MG63 (cell line): ENCODE measurements at regions not wholly inside any gene's neighbourhood (a gene's known extent, or its start where the extent isn't known, plus 50 kb on each side); places are given as distances from the start of the nearest gene placed in this dataset.
A peak's percentile ranks its signal among the peaks of the same experiment; 100 is the strongest.

Experiments
- DNase-seq: peaks from one replicate; pipeline ENCODE4 v3.0.0-alpha.2; 2020
- H3K27me3 ChIP-seq: fragments of 250-450 bp; sonication (Bioruptor Pico); 2 replicates; pipeline ENCODE4 v1.5.1; 2020; ENCODE audit warnings: mild to moderate bottlenecking, moderate library complexity
- H3K36me3 ChIP-seq: fragments of 250-450 bp; sonication (Bioruptor Pico); 2 replicates; pipeline ENCODE4 v1.5.1; 2020; ENCODE audit warnings: mild to moderate bottlenecking, moderate library complexity
- H3K4me3 ChIP-seq: fragments of 250-450 bp; sonication (Bioruptor Pico); 2 replicates; pipeline ENCODE4 v1.5.1; 2020; ENCODE audit warnings: mild to moderate bottlenecking, moderate library complexity
- H3K9me3 ChIP-seq: fragments of 250-450 bp; sonication (Bioruptor Pico); 2 replicates; pipeline ENCODE4 v1.5.1; 2020; ENCODE audit warnings: mild to moderate bottlenecking, moderate library complexity

DNA sequence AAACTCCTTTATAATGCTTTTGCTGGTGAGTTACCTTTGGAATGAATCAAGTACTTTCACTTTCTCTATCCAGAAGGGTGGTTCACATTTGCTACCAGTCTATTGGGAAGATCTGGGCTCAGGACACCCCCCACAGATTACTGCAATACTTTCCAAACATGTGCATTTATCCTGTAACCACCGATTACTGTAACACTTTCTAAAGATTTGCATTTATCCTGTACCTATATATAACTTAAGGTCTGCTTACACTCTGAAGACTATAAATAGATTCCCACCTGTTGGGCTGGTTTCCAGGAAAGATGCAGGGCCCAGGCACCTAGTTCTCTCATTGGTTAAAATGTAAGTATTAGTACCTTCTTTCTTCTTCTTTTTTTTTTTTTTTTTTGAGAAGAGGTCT, 113.0 kb upstream of the NEDD4L start:
- H3K4me3 ChIP-seq, result no peak overlapping the region
- no peaks in the 10 kb centered on the region for H3K36me3 ChIP-seq
- DNase-seq, result no peak
- no peaks in the 10 kb centered on the region for H3K27me3 ChIP-seq
- no peaks in the 10 kb centered on the region for H3K9me3 ChIP-seq

DNA sequence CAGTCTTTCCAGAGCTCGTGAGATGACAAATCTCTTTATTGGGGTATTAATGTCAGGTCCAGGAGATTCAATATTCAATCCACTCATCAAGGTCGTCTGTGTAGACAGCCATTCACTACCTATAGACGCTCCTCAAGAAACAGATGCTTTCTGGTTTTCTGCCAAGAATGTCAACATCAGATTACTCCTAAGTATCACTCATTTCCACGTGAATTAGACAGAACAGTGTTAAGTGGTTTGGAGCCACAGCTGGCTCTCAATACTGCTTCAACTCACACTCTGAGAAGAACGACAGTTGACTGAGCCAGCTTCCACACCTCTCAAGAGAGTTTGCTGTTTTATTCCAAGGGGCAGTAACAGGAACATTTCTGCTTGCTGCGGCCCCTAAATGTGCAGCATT, 113.5 kb upstream of the NEDD4L start:
- no peak for DNase-seq
- Histone ChIP-seq H3K36me3 (no peaks in the 10 kb centered on the region), H3K4me3 (no peak overlapping the region), H3K9me3 (no peaks in the 10 kb centered on the region), H3K27me3 (no peaks in the 10 kb centered on the region)

DNA sequence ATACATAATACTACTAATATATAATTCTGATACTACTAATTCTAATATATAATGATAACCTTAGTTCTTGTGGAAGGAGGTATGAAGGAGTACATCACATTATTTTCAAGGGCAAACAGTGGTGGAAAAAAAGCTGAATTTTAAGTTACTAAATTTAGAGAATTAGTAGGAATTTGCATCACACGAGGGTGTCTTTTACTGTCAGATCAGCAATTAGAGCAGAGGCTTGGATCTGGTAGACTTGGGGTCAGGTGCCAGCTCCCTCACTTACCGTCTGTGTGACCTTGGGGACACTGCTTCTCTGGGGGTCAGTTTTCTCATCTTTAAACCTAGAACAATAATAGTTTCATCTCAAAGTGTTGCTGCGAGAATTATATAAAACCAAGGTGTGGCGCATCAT, 114.1 kb upstream of the NEDD4L start:
- Histone ChIP-seq H3K27me3 (no peaks in the 10 kb centered on the region), H3K4me3 (no peak overlapping the region), H3K36me3 (no peaks in the 10 kb centered on the region), H3K9me3 (no peaks in the 10 kb centered on the region)
- DNase-seq, result no peak

DNA sequence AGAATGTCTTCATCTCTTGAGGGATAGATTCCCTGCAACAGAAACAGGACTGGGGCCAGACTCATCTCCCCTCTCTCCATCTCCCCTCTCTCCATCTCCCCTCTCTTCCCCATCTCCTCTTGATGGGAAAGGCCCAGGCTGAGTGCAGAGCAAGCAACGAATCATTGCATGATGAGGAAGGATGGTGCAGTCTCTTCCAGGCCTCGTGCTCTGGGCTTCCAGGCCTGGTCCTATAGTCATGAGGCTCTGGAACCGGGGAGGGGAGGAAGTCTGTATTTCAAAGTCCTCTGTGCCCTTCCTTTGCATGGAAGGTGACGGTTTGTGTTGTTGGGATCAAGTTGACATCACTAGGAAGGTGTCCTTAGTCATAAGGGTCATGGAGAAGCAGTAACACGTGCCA, 115.6 kb upstream of the NEDD4L start:
- Histone ChIP-seq H3K36me3 (no peaks in the 10 kb centered on the region), H3K4me3 (no peak overlapping the region), H3K27me3 (no peaks in the 10 kb centered on the region), H3K9me3 (no peaks in the 10 kb centered on the region)
- no peak for DNase-seq

DNA sequence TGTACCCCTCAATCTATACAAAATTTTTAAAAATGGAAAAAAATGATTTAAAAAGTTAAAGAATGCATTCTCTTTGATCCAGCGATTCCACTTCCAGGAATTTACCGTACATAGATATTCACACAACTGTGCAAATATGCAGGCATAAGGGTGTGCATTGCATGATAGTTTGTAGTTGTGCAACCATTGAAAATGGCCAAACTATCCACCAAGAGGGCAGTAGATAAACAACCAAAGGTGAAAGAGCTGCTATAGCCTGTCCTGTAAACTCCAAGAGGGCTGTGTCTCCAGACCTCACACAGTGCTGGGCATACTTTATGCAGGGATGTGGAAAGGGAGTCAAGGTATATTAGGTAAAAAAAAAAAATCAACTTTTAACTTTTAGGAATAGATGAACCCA, 116.5 kb upstream of the NEDD4L start:
- Histone ChIP-seq H3K27me3 (no peaks in the 10 kb centered on the region), H3K36me3 (no peaks in the 10 kb centered on the region), H3K4me3 (no peak overlapping the region), H3K9me3 (no peaks in the 10 kb centered on the region)
- no peak for DNase-seq

DNA sequence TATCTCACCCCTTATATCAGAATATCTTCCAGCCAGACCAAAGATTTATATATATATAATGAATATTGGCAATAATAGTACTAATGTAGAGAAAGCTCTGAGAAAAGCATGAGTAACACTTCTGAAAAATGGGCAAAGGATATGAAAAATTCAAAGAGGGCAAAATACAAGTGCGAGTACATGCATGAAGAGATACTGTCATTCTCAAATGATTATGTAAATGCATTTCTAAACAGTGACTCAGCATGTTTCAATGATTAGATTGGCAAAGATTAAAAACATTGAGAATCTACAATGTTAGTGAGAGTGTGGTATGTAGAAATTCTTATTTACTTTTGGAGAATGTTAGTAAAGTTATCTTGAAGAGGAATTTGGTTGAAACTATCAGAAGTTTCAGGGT, 118.3 kb upstream of the NEDD4L start:
- DNase-seq, result no peak
- H3K36me3 ChIP-seq, result no peaks in the 10 kb centered on the region
- H3K27me3 ChIP-seq, result no peaks in the 10 kb centered on the region
- no peaks in the 10 kb centered on the region for H3K9me3 ChIP-seq
- no peak overlapping the region for H3K4me3 ChIP-seq

DNA sequence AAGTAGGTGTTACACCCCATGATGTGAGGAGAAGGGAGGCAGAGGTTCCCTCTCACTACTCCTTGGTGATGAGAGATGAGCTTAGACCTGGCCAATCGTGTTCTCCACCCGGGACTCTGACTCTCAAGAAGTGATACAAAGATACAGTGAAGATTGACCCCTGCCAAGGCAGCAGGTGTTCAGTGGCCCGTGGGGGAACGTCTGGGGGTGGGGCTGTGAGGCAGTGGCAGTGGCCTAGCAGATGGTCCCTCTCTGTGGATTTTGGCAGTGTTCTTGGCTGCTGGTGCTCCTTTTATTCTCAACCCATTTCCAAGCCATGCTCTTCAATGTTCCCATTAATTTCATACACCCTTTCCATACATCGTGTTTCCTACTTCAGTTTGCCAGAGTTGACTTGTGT, 120.4 kb upstream of the NEDD4L start:
- H3K27me3 ChIP-seq, result no peaks in the 10 kb centered on the region
- H3K4me3 ChIP-seq, result no peak overlapping the region
- no peak for DNase-seq
- H3K36me3 ChIP-seq, result no peaks in the 10 kb centered on the region
- H3K9me3 ChIP-seq, result no peaks in the 10 kb centered on the region

DNA sequence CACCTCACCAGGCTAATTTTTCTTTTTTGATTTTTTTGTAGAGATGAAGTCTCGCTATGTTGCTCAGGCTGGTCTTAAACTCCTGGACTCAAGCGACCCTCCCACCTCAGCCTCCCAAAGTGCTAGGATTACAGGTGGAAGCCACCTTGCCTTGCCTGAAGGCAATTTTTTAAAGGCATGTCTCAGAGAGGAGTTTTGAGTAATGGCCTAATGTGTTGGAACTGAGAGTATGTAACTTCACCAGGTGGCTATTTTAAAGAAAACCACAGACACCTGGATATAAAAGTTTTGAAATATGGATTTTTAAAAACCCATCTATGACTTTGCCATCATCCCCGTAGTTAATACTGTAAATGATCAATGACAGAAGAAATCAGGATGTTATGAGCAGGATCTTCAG, 119.8 kb upstream of the ATP8B1 start:
- DNase-seq, result no peak
- Histone ChIP-seq H3K36me3 (no peaks in the 10 kb centered on the region), H3K9me3 (no peaks in the 10 kb centered on the region), H3K4me3 (no peak overlapping the region), H3K27me3 (no peaks in the 10 kb centered on the region)

DNA sequence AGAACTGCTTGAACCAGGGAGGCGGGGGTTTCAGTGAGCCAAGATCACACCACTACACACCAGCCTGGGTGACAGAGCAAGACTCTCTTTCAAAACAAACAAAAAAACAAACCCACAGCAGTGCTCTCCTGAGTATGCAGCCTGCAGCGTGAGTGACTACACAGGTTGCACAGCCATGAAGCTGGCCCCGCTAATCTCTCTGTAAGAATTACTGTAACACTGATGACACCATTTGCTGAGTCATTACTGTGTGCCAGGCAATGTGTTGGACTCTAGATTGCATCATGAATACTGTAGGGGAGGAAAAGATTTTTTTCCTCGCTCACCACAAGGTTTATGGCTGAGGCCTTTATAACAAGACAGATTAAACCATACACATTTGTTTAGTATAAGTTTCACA, 118.6 kb upstream of the ATP8B1 start:
- H3K27me3 ChIP-seq, result no peaks in the 10 kb centered on the region
- no peak overlapping the region for H3K4me3 ChIP-seq
- H3K9me3 ChIP-seq, result no peaks in the 10 kb centered on the region
- no peaks in the 10 kb centered on the region for H3K36me3 ChIP-seq
- DNase-seq, result peak; percentile 23

DNA sequence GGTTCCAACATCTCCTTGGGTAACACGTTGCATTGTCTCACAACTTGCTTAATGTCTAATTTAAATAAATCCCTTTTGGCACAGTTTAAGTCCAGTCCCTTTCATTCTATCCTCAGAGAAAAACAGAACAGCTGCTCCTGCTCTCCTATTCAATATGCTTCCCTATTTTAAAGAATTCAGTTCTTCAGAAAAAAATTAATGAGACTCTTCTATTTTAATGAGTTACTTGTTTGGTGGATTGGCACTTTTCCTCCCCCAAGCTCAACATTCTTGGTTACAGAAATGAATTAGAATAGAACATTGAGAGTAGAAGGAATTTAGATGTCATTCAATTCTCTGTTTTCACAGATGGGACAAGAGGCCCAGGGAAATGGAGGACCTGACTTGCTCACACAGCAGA, 116.9 kb upstream of the ATP8B1 start:
- Histone ChIP-seq H3K27me3 (no peaks in the 10 kb centered on the region), H3K36me3 (no peaks in the 10 kb centered on the region), H3K4me3 (no peak overlapping the region), H3K9me3 (no peaks in the 10 kb centered on the region)
- no peak for DNase-seq

DNA sequence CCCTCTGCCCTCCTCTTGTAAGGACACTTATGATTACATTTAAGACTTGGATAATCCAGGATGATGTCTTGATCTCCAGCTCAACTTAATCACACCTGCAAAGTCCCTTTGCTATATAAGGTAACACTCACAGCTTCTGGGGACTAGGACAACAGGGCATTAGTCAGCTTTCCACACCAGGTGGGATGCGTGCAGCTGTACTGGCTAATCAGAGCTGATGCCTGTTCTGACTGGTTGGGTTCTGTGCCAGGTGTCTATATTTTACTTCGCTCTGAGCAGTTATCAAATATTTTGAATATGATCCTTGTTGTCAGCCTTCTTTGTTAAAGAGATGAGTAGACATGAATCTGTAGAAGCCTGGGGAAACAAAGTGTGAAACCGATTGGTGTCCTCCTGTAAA, 115.5 kb upstream of the ATP8B1 start:
- no peaks in the 10 kb centered on the region for H3K9me3 ChIP-seq
- H3K27me3 ChIP-seq, result no peaks in the 10 kb centered on the region
- H3K36me3 ChIP-seq, result no peaks in the 10 kb centered on the region
- H3K4me3 ChIP-seq, result no peak overlapping the region
- DNase-seq, result no peak

DNA sequence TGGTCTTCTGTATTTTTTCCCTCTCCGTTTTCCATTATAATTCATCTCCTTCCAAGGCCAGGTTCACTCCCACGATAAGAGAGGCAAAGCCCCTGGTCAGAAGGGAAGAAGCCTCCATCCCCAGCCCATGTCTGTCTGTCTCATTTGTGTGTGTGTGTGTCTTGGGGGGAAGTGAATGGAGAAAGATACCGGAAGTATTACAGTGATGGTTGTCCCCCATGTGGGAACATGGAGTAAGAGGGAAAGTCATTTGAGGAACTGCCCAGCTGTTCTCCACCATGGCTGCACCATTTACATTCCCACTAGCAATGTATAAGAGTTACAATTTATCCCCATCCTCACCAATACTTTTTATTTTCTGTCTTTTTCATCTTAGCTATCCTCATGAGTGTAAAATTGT, 113.6 kb upstream of the ATP8B1 start:
- Histone ChIP-seq H3K9me3 (no peaks in the 10 kb centered on the region), H3K27me3 (no peaks in the 10 kb centered on the region), H3K36me3 (no peaks in the 10 kb centered on the region), H3K4me3 (no peak overlapping the region)
- no peak for DNase-seq

DNA sequence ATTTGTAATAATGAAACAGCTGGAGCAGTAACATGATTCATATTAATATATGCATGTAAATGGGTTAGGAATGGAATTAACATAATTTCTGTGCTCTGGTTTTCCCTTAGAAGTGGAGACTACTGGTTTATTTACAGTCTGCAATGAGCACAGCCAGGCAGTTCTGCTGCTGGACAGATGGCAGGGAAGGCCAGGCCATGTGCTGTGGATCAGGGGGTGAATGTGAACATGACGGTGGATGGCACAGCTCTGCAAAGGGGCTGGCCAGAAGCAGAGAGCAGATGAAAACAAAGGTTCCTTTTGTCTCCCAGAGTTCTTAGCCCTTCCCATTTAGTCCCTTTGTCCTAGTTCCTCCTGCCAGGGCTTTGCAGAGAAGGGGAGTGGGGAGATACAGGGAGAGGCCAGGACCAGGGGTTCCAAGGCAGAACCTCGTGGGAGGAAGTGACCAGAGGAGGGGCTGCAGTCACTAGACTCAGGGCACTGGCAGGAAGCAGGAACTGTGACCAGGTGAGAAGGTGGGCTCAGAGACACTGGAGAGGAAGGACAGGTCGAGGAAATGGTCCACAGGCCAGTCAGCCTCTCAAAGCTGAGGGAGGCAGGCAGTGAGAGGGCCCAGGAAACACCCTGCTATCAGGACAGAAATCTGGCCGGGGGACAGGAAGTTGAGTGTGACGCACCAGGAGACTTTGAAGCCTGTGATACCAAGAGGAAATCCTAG, 112.9 kb upstream of the ATP8B1 start:
- H3K36me3 ChIP-seq, result no peaks in the 10 kb centered on the region
- H3K4me3 ChIP-seq, result no peak overlapping the region
- no peak for DNase-seq
- no peaks in the 10 kb centered on the region for H3K27me3 ChIP-seq
- no peaks in the 10 kb centered on the region for H3K9me3 ChIP-seq

DNA sequence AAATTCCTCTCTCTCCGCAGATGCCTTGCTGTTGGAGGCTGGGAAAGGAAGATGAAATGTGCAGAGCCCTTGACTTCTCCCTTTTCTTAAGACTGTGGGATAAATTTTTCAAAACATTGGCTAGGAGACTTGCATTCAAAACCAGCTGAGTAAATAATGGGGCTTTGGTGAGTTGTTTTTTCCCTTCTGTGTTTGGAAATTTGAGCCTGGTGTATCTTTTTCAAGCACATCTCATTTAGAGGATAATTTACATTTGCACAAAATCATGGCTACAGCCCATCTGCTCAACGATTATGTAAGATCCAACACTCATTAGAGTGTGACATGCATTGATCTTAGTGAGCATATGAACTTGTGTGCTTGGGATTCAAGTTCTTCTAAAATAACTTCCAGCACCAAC, 112.1 kb upstream of the ATP8B1 start:
- Histone ChIP-seq H3K27me3 (no peaks in the 10 kb centered on the region), H3K9me3 (no peaks in the 10 kb centered on the region), H3K4me3 (no peak overlapping the region), H3K36me3 (no peaks in the 10 kb centered on the region)
- DNase-seq, result no peak

DNA sequence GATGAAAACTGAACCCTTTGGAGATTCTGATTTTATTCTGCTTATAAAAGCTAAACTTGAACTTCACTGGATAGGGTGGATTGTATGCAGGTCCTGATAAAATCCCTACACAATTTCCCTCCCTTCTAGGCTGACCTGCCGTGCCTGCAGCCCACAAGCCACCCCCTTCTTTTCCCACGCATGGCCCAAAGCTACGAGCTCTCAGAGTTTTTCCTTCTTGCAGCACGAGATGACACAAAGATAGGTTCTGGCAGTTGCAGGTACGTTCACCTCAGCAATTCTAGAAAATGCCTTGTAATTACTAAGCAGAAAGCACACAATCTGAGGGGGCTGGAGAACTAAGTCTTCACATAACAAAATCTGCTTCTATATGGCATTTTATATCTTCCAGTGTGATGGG, 110.6 kb upstream of the ATP8B1 start:
- H3K27me3 ChIP-seq, result no peaks in the 10 kb centered on the region
- no peaks in the 10 kb centered on the region for H3K9me3 ChIP-seq
- DNase-seq, result no peak
- no peaks in the 10 kb centered on the region for H3K36me3 ChIP-seq
- H3K4me3 ChIP-seq, result no peak overlapping the region

DNA sequence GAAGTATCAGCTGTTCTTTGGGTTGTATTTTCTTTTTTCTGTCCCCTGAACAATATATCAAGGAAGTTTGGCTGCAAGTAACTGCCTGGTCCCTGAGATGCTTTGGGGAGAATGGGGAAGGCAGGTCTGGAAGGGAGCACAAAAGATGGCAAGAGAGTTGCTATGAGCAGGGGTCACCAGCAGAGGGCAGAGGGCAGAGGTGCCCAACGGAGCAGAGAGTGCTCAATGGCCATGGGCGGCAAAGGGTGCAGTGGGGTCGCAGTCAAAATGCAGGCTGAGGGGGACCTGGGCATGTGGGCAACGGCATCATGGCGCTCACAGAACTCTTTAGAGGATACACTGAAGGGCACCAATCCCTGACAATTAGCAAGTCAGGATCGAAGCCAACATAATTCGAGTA, 107.7 kb upstream of the ATP8B1 start:
- H3K4me3 ChIP-seq, result no peak overlapping the region
- no peak for DNase-seq
- H3K27me3 ChIP-seq, result no peaks in the 10 kb centered on the region
- H3K9me3 ChIP-seq, result no peaks in the 10 kb centered on the region
- no peaks in the 10 kb centered on the region for H3K36me3 ChIP-seq

DNA sequence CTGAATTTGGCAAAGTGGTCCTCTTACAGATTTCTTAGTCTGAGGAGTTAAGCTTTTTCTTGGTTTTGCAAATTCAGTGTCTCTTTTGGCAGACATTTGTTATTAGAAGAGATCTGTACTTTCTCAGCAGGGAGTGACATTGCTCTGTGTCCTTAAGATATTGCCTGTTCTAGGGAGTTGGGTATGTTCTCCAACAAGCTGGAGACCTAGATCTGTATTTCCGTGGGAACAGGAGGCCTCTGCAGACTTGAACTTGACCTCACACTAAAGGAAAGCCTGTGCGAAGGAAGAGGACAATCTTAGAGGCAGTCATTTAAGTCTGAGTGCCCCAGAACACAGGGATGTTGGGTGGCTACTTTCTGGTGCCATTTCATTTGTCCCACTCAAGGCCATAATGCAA, 107.0 kb upstream of the ATP8B1 start:
- H3K9me3 ChIP-seq, result no peaks in the 10 kb centered on the region
- no peak overlapping the region for H3K4me3 ChIP-seq
- no peaks in the 10 kb centered on the region for H3K27me3 ChIP-seq
- no peaks in the 10 kb centered on the region for H3K36me3 ChIP-seq
- no peak for DNase-seq

DNA sequence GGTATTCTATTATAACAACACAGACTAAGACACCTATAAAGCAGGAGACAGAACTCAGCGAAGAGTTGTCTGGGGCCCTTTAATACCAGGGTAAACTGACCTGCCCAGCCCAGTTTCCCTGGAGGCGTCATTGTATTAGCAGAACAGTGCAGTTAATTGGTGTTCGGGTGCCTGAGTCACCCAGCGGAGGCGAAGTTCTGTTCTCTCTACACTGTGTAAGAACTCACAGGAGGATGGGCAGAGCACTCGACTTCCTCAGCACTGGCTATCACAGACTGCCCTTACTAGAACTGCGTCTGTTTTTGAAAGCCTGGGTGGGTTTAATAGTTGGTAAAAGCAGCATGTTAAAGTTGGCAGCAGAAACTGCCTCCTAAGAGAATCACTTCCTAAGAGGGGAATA, 106.5 kb upstream of the ATP8B1 start:
- no peaks in the 10 kb centered on the region for H3K27me3 ChIP-seq
- DNase-seq, result peak; percentile 15
- no peak overlapping the region for H3K4me3 ChIP-seq
- no peaks in the 10 kb centered on the region for H3K9me3 ChIP-seq
- H3K36me3 ChIP-seq, result no peaks in the 10 kb centered on the region

DNA sequence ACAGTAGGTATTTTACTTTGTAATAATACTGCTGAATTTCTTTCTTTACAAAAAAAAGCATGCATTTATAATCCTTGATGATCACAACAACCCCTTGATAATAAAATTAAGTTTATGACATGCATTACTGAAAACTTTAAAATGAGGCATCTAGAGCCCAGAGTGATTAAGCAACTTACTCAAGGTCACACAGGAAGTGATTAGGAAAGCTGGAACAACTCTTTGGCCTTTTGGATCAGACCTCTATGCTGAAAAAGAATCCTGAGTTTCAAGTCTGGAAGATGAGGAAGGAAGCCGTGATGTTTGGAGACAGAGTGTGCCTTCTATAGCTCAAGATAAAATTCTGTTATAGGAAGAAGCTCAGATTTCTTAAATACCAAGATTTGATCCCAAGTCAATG, 105.0 kb upstream of the ATP8B1 start:
- no peaks in the 10 kb centered on the region for H3K27me3 ChIP-seq
- DNase-seq, result no peak
- no peak overlapping the region for H3K4me3 ChIP-seq
- H3K9me3 ChIP-seq, result no peaks in the 10 kb centered on the region
- H3K36me3 ChIP-seq, result no peaks in the 10 kb centered on the region
